HG02938 (cell line): ENCODE measurements at regions not wholly inside any gene's neighbourhood (a gene's known extent, or its start where the extent isn't known, plus 50 kb on each side); places are given as distances from the start of the nearest gene placed in this dataset.

Experiments used
- ATAC-seq: cut with Tn5 transposase; IDR thresholded peaks from one replicate; pipeline ENCODE4 v1.9.1; 2021; ENCODE audit warnings: mild to moderate bottlenecking, moderate library complexity; ENCODE audit not compliant: unreplicated experiment

GRCh38 chr3:21142949-21143348, 608.1 kb downstream of the ZNF385D start:
- no peak for ATAC-seq

DNA sequence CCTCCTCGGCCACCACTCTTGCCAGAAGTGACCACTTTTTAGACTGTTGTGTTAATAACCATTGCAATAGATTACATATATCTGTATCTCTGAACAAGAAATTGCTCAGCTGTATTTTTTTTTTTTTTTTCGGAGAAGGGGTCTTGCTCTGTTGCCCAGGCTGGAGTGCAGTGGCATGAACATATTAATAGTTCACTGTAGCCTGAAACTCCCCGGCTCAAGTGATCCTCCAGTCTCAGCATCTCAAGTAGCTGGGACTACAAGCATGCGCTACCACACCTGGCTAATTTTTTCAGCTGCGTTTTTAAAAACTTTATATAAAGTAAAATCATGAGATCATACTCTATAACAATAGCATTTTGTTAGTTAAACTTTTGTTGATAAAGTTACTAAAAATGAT, 609.0 kb downstream of the ZNF385D start:
- no peak for ATAC-seq

GRCh38 chr3:21140785-21141184, 610.2 kb downstream of the ZNF385D start:
- no peak for ATAC-seq

- ATAC-seq = no peak
Observed at GRCh38 chr3:21138085-21138484, 612.9 kb downstream of the ZNF385D start.

DNA sequence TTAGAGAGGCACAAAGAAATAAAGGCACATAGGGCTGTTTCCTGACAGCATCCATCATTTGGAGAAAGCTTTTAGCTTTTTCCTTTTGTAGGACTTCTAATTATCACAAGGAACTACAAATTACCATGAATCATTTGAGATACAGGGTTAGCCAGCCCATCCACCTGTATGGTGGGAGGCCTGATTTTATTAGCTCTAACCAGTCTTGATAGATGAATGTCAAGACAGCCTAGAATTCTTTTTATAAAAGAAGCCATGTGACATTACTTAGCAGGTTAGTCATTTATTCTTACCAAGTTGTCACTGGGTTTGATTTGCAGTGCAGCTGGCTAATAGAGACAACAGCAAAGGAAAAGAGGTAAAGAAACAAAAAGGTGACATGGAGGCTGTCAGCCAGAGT, 618.1 kb downstream of the ZNF385D start:
- ATAC-seq = no peak

DNA sequence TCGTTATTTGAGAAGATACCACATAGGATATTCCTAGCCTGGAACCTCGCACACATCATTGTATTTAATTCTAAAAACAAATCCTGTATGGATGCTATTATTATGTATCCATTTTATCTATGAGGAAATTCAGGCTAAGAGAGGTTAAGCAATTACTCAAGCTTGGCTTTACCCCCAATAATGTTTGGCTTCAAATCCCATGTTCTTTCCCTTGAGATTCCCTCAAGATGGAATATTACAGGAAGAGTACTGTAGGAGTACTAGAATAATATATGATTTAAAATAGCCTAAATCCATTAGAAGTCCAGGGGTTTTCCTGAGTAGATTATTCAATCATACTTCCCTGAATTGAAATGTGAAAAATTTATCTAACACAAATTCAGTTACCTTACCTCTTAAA, 630.2 kb downstream of the ZNF385D start:
- no peak for ATAC-seq

DNA sequence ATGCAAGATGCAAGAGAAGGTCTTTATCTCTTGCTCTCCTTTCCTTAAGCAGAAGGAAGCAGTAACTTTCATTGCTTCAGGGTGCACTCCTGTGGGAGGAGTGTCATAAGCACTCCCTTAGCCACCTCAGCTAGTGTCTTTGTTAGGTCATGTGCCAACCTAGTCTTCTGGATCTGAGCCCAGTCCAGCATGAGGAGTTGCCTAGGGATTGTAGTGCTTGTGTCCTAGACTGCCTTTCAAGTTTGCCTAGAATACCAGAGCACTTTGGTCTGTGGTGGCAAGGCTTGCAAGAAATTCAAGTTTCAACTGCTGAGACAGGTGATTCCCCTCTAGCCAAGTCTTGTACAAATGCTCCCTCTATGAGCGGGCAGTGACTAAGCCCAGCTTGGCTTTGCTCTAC, 633.6 kb downstream of the ZNF385D start:
- ATAC-seq = no peak

GRCh38 chr3:21109056-21109455, 642.0 kb downstream of the ZNF385D start:
- ATAC-seq = no peak

- no peak for ATAC-seq
Observed at GRCh38 chr3:21105784-21106183, 645.2 kb downstream of the ZNF385D start.

GRCh38 chr3:21100656-21101359, 650.2 kb downstream of the ZNF385D start:
- ATAC-seq = no peak

DNA sequence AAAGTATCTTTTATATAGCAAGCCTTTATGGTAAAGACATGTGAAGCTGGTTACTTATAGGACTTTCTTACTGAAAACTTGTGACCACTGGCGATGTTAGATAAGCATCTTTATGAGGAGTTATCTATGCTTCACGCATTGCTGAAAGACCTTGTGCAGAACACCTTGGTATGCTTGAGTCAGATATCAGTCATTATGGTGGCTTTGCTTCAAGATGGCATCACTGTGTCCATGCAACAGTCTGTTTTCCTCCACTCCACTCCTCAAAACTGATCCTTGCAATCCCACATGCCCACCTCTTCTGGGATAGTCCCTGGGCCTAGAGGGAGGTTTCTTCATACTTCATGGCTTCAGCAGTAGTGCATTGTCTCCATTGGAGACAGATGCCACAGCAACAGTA, 656.3 kb downstream of the ZNF385D start:
- no peak for ATAC-seq

DNA sequence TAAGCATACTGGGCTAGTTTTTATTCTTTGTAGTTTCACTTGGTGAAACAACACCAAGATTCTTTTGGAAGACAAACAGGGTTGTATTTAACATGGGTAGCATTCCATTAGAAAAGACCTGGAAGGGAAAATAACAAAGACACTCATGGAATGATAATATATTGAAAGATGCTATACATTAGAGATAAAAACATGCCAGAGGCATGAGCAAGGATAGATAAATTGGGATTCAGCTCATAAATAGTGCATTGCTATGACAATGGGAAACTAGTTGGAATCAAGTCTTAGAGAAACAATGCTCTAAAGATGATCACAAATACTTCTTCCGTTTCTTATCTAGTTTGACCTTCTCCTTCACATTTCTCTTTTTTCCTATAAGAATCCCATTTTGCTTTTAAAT, 677.4 kb downstream of the ZNF385D start:
- no peak for ATAC-seq

GRCh38 chr3:21067031-21067813, 683.8 kb downstream of the ZNF385D start:
- no peak for ATAC-seq

DNA sequence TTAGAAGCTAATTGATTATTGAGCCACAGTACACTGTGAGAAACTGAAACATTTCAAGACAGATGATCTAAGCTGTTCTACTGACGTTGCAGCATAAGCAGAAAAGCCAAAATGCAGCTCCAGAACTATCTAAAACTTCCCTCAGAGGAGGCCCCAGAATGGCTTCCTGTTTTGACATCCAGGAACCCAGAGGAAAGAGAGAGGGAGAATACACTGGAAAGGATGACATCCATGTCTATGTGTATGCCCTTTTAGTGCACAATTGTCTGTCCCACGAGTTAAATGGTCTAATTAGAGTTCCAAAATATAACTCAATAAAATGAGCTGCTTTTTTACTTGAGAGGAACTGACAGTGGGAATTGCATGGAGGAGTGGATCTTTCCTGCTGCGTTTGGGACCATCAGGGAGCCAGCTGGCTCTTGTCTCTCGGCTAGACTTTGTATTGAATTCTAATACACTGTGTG, 688.1 kb downstream of the ZNF385D start:
- no peak for ATAC-seq

DNA sequence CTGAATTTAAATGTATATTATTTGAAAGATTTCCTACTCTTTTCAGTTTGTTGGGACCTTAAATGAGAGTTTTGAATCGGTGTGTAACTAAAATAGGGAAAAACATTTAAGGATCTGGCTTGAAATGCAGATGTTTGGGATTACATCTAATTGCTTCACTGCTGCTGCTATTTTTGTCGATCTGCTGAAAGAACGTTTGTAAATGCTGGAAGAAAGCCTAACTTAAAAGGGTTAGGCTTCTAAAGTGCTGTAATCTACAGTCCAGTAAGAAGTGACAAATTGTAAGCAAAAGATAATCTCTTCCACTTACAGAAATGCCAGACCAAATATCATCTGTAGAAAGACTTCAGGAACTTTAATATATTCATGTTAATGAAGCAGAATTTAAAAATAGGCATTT, 691.6 kb downstream of the ZNF385D start:
- no peak for ATAC-seq

DNA sequence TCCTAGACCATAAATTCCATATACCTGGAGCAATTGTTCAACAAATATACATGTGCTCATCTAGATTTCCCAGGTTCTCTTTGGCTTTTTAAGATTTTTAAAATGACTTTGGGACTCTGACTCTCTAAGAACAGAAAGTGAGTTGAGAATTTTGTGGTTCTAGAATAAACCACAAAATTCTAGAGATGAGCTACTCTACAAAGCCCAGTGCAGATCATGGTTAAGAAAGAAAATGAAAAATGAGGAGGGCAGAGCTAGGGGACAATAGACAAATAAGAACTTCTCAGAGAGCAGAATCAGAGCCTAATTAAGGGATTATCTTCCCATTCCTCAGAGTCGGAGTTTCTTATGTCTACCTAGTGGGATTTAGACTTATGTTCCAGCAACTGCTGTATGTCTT, 694.7 kb downstream of the ZNF385D start:
- no peak for ATAC-seq

GRCh38 chr3:21055015-21055414, 696.0 kb downstream of the ZNF385D start:
- no peak for ATAC-seq

DNA sequence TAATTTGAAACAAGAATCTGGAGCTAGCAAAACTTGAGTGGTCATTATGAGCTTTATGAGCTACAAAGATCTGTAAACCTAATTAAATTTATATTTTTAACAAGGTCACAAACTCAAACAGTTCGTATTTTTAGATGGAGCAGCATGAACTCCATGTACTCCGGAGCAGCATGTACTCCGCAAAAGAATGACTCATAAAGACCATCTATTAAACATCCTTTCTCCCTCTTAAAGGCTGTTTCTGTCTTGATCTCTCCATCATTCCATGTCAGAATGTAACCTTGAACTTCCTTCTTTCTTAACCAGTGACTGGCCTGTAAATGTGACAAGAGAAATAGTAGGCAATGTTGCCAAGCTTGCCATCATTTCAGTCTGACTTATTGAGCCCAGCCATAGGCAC, 696.9 kb downstream of the ZNF385D start:
- no peak for ATAC-seq

DNA sequence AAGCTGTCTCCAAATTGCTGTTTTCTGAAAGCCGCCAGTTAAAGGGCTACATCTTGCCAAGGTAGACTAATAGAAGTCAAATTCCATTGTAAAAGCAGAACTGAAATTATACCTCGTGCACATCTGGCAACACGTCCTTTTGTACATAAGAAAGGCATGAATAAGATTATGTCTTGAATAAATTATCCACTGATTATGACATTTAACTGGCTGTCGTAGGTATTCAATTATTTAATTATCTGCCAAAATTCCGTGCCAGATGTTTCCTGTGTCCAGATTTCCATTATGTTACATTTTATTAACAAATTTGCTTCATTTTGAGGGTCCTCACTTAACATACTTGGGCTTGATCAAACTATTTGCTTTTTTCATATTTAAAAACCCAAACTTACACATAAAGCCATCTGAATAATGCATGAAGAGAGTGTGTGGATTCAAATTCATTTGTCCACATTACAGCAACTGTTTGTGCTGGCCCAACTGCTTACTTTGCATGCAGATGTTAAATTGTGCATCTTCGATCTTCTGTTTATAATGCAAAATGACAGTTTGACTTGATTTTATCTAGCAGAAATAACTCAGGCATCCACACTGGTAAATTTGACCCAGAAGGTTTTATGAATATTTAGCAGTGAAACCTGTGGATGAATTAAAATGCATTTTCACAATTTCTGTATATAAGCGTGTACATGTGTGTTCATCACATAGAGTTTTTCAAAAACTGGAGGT, 701.5 kb downstream of the ZNF385D start:
- ATAC-seq = no peak

- ATAC-seq = no peak
Observed at GRCh38 chr3:21043139-21043538, 707.9 kb downstream of the ZNF385D start.

GRCh38 chr3:21042184-21042583, 708.8 kb downstream of the ZNF385D start:
- ATAC-seq = no peak

DNA sequence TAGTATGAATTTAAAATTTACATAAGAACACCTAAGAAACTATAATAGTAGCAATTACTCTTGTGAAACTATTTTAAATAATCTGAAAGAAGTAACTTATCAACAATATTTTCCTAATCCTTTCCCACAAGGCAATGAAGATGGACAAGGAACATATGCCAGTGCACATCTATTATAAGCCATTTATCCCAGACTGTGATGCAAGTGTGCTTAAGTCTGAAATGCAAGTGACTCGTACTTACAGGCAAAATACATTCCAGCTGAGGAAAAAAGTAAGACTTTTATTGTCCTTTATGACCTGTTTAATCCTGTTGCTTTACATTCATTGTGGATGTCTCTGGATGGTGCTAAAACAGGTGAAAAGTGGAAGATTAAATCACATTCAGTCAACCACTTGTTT, 709.4 kb downstream of the ZNF385D start:
- ATAC-seq = no peak
